HEK293T (cell line): ENCODE measurements at regions not wholly inside any gene's neighbourhood (a gene's known extent, or its start where the extent isn't known, plus 50 kb on each side); places are given as distances from the start of the nearest gene placed in this dataset.

Experiments
- CTCF ChIA-PET: fragments of 350-600 bp; formaldehyde crosslinking; extraction: SDS; loops from one replicate; lab custom pipeline; 2021; ENCODE audit warnings: antibody characterized with exemption, inconsistent platforms; lab: Yijun Ruan, JAX
- POLR2A ChIA-PET: fragments of 350-600 bp; formaldehyde crosslinking; extraction: SDS; loops from one replicate; lab custom pipeline; 2020; ENCODE audit warnings: antibody characterized with exemption, inconsistent platforms; lab: Yijun Ruan, JAX
- DNase-seq: peaks from one replicate; pipeline ENCODE4 v3.0.0; 2012; ENCODE audit warnings: mixed read lengths; ENCODE audit errors: extremely low spot score
- ARNT ChIP-seq: fragments of 450-650 bp; IDR thresholded peaks from 2 replicates; pipeline ENCODE4 v1.6.1; 2017; ENCODE audit warnings: mild to moderate bottlenecking
- BHLHE40 ChIP-seq: fragments of 450-650 bp; IDR thresholded peaks from 2 replicates; pipeline ENCODE4 v1.6.1; 2016; ENCODE audit warnings: mild to moderate bottlenecking, moderate library complexity, borderline replicate concordance
- CTBP1 ChIP-seq: fragments of 450-650 bp; IDR thresholded peaks from 2 replicates; pipeline ENCODE4 v1.6.1; 2016; ENCODE audit warnings: borderline replicate concordance
- ELF4 ChIP-seq: fragments of 450-650 bp; IDR thresholded peaks from 2 replicates; pipeline ENCODE4 v1.6.1; 2017; ENCODE audit warnings: antibody characterized with exemption
- FOXA1 ChIP-seq: fragments of 450-650 bp; IDR thresholded peaks from 2 replicates; pipeline ENCODE4 v1.6.1; 2016; ENCODE audit warnings: mild to moderate bottlenecking
- FOXK2 ChIP-seq: fragments of 450-650 bp; IDR thresholded peaks from 2 replicates; pipeline ENCODE4 v1.6.1; 2016; ENCODE audit warnings: mild to moderate bottlenecking
- FOXM1 ChIP-seq: fragments of 450-650 bp; IDR thresholded peaks from 2 replicates; pipeline ENCODE4 v1.6.1; 2017; ENCODE audit warnings: mild to moderate bottlenecking, borderline replicate concordance
- HDGF ChIP-seq: fragments of 450-650 bp; IDR thresholded peaks from 2 replicates; pipeline ENCODE4 v1.6.1; 2017; ENCODE audit warnings: antibody characterized with exemption, borderline replicate concordance
- L3MBTL2 ChIP-seq: fragments of 450-650 bp; conservative IDR thresholded peaks from 2 replicates; pipeline ENCODE4 v1.6.1; 2016; ENCODE audit warnings: mild to moderate bottlenecking
- LEF1 ChIP-seq: fragments of 450-650 bp; IDR thresholded peaks from 2 replicates; pipeline ENCODE4 v1.6.1; 2017; ENCODE audit warnings: mild to moderate bottlenecking, borderline replicate concordance
- NFRKB ChIP-seq: fragments of 450-650 bp; IDR thresholded peaks from 2 replicates; pipeline ENCODE4 v1.6.1; 2016; ENCODE audit warnings: mild to moderate bottlenecking, moderate library complexity
- PKNOX1 ChIP-seq: fragments of 450-650 bp; IDR thresholded peaks from 2 replicates; pipeline ENCODE4 v1.6.1; 2016
- SP1 ChIP-seq: fragments of 450-650 bp; IDR thresholded peaks from 2 replicates; pipeline ENCODE4 v1.6.1; 2017
- SUZ12 ChIP-seq: fragments of 450-650 bp; IDR thresholded peaks from 2 replicates; pipeline ENCODE4 v1.6.1; 2016; ENCODE audit warnings: mild to moderate bottlenecking
- TARDBP ChIP-seq: fragments of 450-650 bp; IDR thresholded peaks from 2 replicates; pipeline ENCODE4 v1.6.1; 2016
- ZNF384 ChIP-seq: fragments of 450-650 bp; IDR thresholded peaks from 2 replicates; pipeline ENCODE4 v1.6.1; 2016

DNA sequence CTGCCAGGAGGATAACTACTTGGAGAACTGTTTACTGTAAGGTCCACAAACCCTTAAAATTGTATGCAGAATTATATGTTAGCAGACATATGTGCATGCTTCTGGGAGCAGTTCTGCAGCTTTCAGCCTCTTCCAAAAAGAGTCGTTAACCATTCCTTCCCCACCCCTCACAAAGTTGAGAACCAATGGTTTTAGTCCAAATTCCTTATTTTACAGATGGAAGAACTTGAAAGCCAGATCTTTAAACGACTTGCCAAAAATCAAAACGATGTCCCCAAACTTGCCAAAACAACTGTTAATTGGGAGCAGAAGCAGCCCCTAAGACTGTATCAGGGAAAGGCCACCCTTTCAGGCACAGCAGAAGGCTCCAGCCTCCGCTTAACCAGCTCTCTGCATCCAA lies 266.4 kb upstream of the ANKRD55 start:
- ChIA-PET POLR2A (no interaction called here), CTCF (no interaction called here)
- no peak for TF ChIP-seq PKNOX1
- no peak for TF ChIP-seq SP1
- no peak for TF ChIP-seq HDGF
- no peak for TF ChIP-seq FOXK2
- TF ChIP-seq NFRKB = no peak
- no peak for TF ChIP-seq BHLHE40
- no peak for TF ChIP-seq ZNF384
- TF ChIP-seq ELF4 = no peak
- TF ChIP-seq SUZ12 = no peak
- no peak for TF ChIP-seq TARDBP
- no peak for TF ChIP-seq FOXM1
- no peak for TF ChIP-seq CTBP1
- TF ChIP-seq ARNT = no peak
- no peak for TF ChIP-seq L3MBTL2
- DNase-seq = no peak

DNA sequence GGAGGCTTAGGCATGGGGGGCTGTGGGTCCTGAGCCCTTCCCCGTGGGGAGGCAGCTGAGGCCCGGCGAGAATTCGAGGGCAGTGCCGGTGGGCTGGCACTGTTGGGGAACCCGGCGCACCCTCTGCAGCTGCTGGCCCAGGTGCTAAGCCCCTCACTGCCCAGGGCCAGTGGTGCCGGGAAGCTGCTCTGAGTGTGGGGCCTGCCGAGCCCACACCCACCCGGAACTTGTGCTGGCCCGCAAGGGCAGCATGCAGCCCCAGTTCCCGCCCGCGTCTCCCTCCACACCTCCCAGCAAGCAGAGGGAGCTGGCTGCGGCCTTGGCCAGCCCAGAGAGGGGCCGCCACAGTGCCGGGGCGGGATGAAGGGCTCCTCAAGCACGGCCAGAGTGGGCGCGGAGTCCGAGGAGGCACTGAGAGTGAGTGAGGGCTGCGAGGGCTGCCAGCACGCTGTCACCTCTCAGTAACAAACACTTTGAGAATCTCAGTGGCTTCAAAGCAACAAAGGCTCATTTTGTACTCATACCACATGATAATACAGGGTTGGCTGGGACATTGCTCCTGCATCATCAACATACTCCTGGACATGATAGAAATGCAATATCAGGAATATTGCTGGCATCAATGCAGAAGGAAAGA lies 265.7 kb upstream of the ANKRD55 start:
- no peak for DNase-seq
- TF ChIP-seq ELF4 (no peak), SUZ12 (no peak), TARDBP (no peak), ARNT (no peak)
- POLR2A ChIA-PET = no interaction called here
- CTCF ChIA-PET = no interaction called here

DNA sequence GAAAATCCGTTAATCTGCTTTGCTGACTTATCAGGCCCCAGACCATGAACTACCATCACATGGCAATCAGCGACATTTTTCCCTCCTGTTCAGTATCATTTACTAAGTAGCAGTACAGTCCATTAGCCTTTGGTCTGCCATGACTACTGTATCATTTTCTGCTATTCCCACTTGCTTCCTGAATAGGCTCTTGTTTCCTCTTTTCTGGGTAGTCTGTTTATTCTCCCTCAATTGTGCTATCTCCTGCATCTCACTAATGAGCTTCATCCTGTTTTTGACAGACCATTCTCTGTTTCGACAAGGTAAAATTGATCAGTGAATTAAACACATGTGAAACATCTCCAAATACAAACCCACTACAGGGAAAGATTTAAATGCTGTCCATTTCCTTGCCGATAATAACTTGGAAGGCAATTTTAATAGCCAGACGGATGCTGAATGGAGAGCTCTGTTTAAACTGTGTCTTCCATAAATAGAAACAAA lies 263.5 kb upstream of the ANKRD55 start:
- DNase-seq = no peak
- POLR2A ChIA-PET = no interaction called here
- TF ChIP-seq FOXA1 = no peak
- no peak for TF ChIP-seq TARDBP
- no peak for TF ChIP-seq FOXM1
- no peak for TF ChIP-seq LEF1
- no peak for TF ChIP-seq L3MBTL2
- TF ChIP-seq FOXK2 = no peak
- no peak for TF ChIP-seq SP1
- no peak for TF ChIP-seq PKNOX1
- no peak for TF ChIP-seq NFRKB
- TF ChIP-seq BHLHE40 = no peak
- TF ChIP-seq HDGF = no peak
- TF ChIP-seq CTBP1 = no peak
- TF ChIP-seq ELF4 = no peak
- TF ChIP-seq ZNF384 = no peak
- no peak for TF ChIP-seq SUZ12
- no peak for TF ChIP-seq ARNT
- CTCF ChIA-PET = interaction anchor here (0.7 kb wide), 1 partner anchor 84 kb away, joined by 3 read pairs; no protein-coding TSS in a partner anchor

GRCh38 chr5:56494300-56494731 lies 261.2 kb upstream of the ANKRD55 start:
- DNase-seq = no peak
- ChIA-PET CTCF (interaction anchor here (1.0 kb wide), 1 partner anchor 12 kb away, joined by 4 read pairs; no protein-coding TSS in a partner anchor), POLR2A (no interaction called here)
- TF ChIP-seq ZNF384 (no peak), FOXM1 (no peak), NFRKB (no peak), ELF4 (no peak), TARDBP (no peak), LEF1 (no peak), FOXK2 (no peak), CTBP1 (no peak), SP1 (no peak), FOXA1 (no peak), L3MBTL2 (no peak), SUZ12 (no peak)

DNA sequence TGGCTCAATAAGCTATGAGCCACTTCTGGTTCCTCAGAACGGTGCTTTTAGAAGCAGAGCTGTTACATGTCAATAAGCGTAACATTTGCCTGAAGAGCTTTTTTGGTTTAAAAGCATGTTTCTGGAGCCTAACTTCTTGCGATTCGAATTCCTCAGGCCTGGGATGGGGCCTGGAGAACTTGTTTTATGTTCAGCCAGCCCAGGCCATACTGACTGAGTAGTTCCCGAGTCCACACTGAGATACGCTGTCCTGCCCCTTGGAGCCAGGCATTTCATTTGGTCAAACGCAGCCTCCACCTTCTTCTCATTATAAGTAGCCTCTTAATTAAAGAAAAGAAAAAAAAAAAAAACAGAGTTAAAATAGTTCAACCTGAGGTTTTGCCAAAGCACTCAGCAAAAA lies 260.6 kb upstream of the ANKRD55 start:
- DNase-seq = no peak
- ChIA-PET POLR2A (no interaction called here), CTCF (no interaction called here)
- TF ChIP-seq CTBP1 (no peak), FOXA1 (no peak), NFRKB (no peak)

- POLR2A ChIA-PET = no interaction called here
- CTCF ChIA-PET = no interaction called here
- no peak for DNase-seq
- TF ChIP-seq FOXA1 (no peak), TARDBP (no peak), ZNF384 (no peak), HDGF (no peak), ARNT (no peak), SUZ12 (no peak), PKNOX1 (no peak), FOXK2 (no peak), NFRKB (no peak), L3MBTL2 (no peak), CTBP1 (no peak), BHLHE40 (no peak), ELF4 (no peak), LEF1 (no peak), SP1 (no peak)
These were observed 260.2 kb upstream of the ANKRD55 start for GRCh38 chr5:56493308-56493707.
